ENCODE measurements at regions not wholly inside any gene's neighbourhood (a gene's known extent, or its start where the extent isn't known, plus 50 kb on each side); places are given as distances from the start of the nearest gene placed in this dataset.

DNA sequence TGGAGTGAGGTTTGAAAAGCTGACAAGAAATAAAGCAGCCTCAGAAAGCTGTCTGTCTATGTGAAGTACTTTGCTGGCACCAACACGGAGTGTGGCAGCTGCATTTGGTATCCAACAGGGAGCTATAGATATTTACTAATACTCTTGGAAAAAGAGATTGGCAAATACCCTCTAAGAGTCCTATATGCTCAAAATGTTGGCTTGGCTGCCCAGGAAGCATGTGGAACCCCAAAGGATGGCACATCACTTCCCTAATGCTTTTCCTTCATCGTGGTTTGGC is 398.3 kb downstream of the TLE4 start:
- TF ChIP-seq CTCF (IDR thresholded peaks at IDR 0.05; ENCODE audit: extremely low read depth in 1 of 2, insufficient read depth in 1 of 2, low read depth in 1 of 2, low read length in 2 of 2) (no peak), EZH2 (IDR thresholded peaks at IDR 0.05; ENCODE audit: borderline replicate concordance, low read depth, low read length, severe bottlenecking) (no peak), POLR2A (IDR thresholded peaks at IDR 0.05; ENCODE audit: low read depth, low read length) (no peak), GATA2 (IDR thresholded peaks at IDR 0.05; ENCODE audit: insufficient read depth, insufficient read length, low read depth, low read length) (no peak), POLR2AphosphoS5 (IDR thresholded peaks at IDR 0.05; ENCODE audit: insufficient read depth, low read depth, low read length) (no peak)
- TF ChIP-seq, protein P1, sequence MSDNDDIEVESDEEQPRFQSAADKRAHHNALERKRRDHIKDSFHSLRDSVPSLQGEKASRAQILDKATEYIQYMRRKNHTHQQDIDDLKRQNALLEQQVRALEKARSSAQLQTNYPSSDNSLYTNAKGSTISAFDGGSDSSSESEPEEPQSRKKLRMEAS (IDR thresholded peaks at IDR 0.05; ENCODE audit: insufficient read depth, insufficient read length), result no peak
